ENCODE measurements at regions not wholly inside any gene's neighbourhood (a gene's known extent, or its start where the extent isn't known, plus 50 kb on each side); places are given as distances from the start of the nearest gene placed in this dataset.

- ATAC-seq: no peak
- TF ChIP-seq CREB5 (CRISPR knock-in tag; IDR thresholded peaks at IDR 0.05; ENCODE audit: low read depth) (no peak), ARNTL (CRISPR knock-in tag; IDR thresholded peaks at IDR 0.05; ENCODE audit: borderline replicate concordance, low read depth) (no peak), ZFP30 (CRISPR knock-in tag; IDR thresholded peaks at IDR 0.05) (no peak), ZNF70 (CRISPR knock-in tag; IDR thresholded peaks at IDR 0.05) (no peak), OSR1 (CRISPR knock-in tag; IDR thresholded peaks at IDR 0.05) (no peak), PPARA (CRISPR knock-in tag; IDR thresholded peaks at IDR 0.05; ENCODE audit: borderline replicate concordance) (no peak), CSDC2 (CRISPR knock-in tag; IDR thresholded peaks at IDR 0.05) (no peak), ZFP3 (CRISPR knock-in tag; IDR thresholded peaks at IDR 0.05) (no peak)
- TF ChIP-seq, protein P1, sequence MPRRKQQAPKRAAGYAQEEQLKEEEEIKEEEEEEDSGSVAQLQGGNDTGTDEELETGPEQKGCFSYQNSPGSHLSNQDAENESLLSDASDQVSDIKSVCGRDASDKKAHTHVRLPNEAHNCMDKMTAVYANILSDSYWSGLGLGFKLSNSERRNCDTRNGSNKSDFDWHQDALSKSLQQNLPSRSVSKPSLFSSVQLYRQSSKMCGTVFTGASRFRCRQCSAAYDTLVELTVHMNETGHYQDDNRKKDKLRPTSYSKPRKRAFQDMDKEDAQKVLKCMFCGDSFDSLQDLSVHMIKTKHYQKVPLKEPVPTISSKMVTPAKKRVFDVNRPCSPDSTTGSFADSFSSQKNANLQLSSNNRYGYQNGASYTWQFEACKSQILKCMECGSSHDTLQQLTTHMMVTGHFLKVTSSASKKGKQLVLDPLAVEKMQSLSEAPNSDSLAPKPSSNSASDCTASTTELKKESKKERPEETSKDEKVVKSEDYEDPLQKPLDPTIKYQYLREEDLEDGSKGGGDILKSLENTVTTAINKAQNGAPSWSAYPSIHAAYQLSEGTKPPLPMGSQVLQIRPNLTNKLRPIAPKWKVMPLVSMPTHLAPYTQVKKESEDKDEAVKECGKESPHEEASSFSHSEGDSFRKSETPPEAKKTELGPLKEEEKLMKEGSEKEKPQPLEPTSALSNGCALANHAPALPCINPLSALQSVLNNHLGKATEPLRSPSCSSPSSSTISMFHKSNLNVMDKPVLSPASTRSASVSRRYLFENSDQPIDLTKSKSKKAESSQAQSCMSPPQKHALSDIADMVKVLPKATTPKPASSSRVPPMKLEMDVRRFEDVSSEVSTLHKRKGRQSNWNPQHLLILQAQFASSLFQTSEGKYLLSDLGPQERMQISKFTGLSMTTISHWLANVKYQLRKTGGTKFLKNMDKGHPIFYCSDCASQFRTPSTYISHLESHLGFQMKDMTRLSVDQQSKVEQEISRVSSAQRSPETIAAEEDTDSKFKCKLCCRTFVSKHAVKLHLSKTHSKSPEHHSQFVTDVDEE (CRISPR knock-in tag; IDR thresholded peaks at IDR 0.05): no peak
Measured at GRCh38 chr5:106873568-106873967, 797.2 kb downstream of the EFNA5 start.

DNA sequence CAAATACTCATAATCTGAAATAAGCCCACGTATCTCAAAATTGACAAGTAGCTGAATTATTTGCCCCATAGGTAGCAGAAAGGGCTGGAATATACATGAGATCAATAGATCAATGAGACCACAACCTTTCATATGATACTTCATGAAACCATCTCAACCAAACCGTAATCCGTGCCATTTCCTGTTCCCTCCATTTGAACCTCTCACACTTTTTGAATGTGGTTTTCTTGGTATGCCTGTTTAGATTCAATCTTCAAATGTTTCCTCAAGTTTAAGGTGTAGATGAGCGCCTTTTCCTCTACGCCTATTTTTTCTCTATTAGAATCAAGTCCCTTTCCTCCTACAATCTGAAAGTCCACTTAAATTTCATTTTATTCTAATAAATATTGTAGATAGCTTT is 805.5 kb downstream of the EFNA5 start:
- no peak for TF ChIP-seq TCF4 (CRISPR knock-in tag; IDR thresholded peaks at IDR 0.05; ENCODE audit: borderline replicate concordance)
- TF ChIP-seq, protein P1 (CRISPR knock-in tag; IDR thresholded peaks at IDR 0.05): no peak
- TF ChIP-seq ARNTL (CRISPR knock-in tag; IDR thresholded peaks at IDR 0.05; ENCODE audit: borderline replicate concordance, low read depth): no peak
- ATAC-seq: no peak

GRCh38 chr5:106862450-106863193 is 808.1 kb downstream of the EFNA5 start:
- no peak for ATAC-seq

More at GRCh38 chr5:106862450-106863193, 808.1 kb downstream of the EFNA5 start:
- TF ChIP-seq, protein P2, sequence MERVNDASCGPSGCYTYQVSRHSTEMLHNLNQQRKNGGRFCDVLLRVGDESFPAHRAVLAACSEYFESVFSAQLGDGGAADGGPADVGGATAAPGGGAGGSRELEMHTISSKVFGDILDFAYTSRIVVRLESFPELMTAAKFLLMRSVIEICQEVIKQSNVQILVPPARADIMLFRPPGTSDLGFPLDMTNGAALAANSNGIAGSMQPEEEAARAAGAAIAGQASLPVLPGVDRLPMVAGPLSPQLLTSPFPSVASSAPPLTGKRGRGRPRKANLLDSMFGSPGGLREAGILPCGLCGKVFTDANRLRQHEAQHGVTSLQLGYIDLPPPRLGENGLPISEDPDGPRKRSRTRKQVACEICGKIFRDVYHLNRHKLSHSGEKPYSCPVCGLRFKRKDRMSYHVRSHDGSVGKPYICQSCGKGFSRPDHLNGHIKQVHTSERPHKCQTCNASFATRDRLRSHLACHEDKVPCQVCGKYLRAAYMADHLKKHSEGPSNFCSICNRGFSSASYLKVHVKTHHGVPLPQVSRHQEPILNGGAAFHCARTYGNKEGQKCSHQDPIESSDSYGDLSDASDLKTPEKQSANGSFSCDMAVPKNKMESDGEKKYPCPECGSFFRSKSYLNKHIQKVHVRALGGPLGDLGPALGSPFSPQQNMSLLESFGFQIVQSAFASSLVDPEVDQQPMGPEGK (CRISPR knock-in tag; IDR thresholded peaks at IDR 0.05; ENCODE audit: borderline replicate concordance): no peak
- TF ChIP-seq ISL1 (CRISPR knock-in tag; IDR thresholded peaks at IDR 0.05) (no peak), TCF4 (CRISPR knock-in tag; IDR thresholded peaks at IDR 0.05; ENCODE audit: borderline replicate concordance) (no peak), ZC3H10 (CRISPR knock-in tag; IDR thresholded peaks at IDR 0.05) (no peak), SNAI2 (CRISPR knock-in tag; IDR thresholded peaks at IDR 0.05) (no peak), ZNF70 (CRISPR knock-in tag; IDR thresholded peaks at IDR 0.05) (no peak), RARB (CRISPR knock-in tag; IDR thresholded peaks at IDR 0.05) (no peak), CSDC2 (CRISPR knock-in tag; IDR thresholded peaks at IDR 0.05) (no peak), ESRRG (CRISPR knock-in tag; IDR thresholded peaks at IDR 0.05) (no peak), ZNF8 (CRISPR knock-in tag; IDR thresholded peaks at IDR 0.05) (no peak), ARNTL (CRISPR knock-in tag; IDR thresholded peaks at IDR 0.05; ENCODE audit: borderline replicate concordance, low read depth) (no peak), PPARA (CRISPR knock-in tag; IDR thresholded peaks at IDR 0.05; ENCODE audit: borderline replicate concordance) (no peak), CSRNP3 (CRISPR knock-in tag; IDR thresholded peaks at IDR 0.05) (no peak), TOX (CRISPR knock-in tag; IDR thresholded peaks at IDR 0.05; ENCODE audit: borderline replicate concordance) (no peak), POU6F1 (CRISPR knock-in tag; IDR thresholded peaks at IDR 0.05; ENCODE audit: borderline replicate concordance, low read depth) (no peak), ZFP3 (CRISPR knock-in tag; IDR thresholded peaks at IDR 0.05) (no peak)
- TF ChIP-seq, protein P1 (CRISPR knock-in tag; IDR thresholded peaks at IDR 0.05): no peak
